ENCODE measurements at regions not wholly inside any gene's neighbourhood (a gene's known extent, or its start where the extent isn't known, plus 50 kb on each side); places are given as distances from the start of the nearest gene placed in this dataset.
"Not testable (repeated sequence)": the region's sequence is repeated elsewhere in the genome, so short reads cannot be mapped to it uniquely, and the experiment has no call there.

DNA sequence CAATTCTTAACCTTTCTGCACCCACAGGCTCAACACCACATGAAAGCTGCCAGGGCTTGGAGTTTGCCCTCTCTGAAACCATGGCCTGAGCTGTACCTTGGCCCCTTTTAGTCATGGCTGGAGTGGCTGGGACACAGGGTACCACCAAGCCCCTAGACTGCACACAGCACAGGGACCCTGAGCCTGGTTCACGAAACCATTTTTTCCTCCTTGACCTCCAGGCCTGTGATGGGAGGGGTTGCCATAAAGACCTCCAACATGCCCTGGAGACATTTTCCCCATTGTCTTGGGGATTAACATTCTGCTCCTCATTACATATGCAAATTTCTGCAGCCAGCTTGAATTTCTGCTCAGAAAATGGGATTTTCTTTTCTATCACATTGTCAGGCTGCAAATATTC, 113.4 kb downstream of the XPNPEP1 start:
- DNase-seq: not testable (repeated sequence)

DNA sequence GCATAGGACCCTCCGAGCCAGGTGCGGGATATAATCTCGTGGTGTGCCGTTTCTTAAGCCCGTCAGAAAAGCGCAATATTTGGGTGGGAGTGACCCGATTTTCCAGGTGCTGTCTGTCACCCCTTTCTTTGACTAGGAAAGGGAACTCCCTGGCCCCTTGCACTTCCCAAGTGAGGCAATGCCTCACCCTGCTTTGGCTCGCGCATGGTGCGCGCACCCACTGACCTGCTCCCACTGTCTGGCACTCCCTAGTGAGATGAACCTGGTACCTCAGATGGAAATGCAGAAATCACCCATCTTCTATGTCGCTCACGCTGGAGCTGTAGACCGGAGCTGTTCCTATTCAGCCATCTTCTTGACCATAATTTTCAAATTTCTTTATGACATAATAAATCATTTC, 122.1 kb downstream of the XPNPEP1 start:
- DNase-seq: not testable (repeated sequence)

DNA sequence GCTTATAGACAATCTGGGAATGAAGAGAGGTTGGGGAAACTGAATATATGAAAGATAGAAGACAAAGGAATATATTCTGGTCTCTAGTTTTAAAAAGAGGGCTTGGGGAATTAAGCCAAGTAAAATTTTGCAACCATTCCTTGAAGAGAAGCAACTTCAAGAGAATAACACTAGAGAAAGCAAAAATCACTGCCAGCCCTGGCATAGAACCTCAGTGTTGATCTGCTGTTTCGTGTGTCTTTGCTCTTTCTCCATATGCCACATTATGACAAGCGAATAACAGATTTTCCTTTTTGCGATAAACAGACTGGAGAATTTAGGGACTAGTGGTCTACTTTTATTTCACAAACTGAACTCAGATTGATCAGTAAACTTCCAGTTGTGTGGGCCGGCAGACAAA, 132.7 kb downstream of the XPNPEP1 start:
- DNase-seq: no peak

DNA sequence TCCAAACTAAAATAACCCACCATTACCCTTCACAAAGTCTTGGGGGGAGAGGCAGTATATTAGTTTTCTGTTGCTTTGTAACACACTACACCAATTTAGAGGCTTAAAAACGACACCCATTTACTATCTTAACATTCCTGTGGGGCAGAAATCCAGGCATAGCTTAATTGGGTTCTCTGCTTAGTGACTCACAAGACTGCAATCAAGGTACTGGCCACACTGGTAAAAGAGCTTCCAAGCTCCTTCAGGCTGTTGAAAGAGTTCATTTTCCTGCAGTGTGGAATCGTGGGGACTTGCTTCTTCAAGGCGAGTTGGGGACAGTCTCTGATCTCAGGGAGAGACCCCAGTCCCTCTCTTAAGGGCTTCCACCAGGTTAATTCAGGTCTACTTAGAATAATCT, 139.1 kb downstream of the XPNPEP1 start:
- no peak for DNase-seq

DNA sequence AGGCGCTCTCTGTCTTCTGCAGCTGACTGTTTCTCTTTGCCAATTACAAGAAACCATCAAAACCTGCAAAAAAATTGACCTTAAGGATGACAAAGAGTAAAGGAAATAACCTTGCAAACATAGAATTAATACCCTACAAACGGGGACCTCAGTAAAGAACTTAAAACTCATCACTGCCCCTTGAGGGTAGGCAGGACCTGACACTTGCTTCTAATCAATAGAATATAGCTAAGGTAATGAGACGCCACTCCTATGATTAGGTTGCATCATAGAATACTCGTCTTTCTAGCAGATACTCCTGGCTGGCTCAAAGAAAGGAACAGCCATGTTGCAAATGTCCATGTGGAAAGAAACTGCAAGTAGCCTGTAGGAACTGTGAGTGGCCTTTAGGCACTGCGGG, 140.0 kb downstream of the XPNPEP1 start:
- DNase-seq: no peak

DNA sequence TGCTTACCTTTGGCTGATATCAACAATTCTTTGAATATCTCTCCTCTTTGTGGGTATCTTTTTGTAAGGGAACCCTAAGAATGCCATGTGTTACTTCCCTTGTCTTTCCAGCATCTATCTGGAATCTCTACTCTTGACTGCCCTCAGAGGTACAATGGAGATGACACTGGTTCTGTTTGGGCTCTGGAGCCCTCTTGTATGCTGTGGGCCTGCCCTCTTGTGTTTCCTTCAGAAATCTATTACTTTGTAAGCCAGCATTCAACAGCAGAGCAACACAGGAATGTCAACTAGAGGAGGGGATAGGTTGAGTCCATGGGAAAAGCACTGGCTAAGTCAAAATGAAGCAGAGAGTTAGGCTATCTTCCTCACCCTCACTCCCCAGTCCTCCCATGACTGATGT, 142.3 kb downstream of the XPNPEP1 start:
- DNase-seq: no peak

DNA sequence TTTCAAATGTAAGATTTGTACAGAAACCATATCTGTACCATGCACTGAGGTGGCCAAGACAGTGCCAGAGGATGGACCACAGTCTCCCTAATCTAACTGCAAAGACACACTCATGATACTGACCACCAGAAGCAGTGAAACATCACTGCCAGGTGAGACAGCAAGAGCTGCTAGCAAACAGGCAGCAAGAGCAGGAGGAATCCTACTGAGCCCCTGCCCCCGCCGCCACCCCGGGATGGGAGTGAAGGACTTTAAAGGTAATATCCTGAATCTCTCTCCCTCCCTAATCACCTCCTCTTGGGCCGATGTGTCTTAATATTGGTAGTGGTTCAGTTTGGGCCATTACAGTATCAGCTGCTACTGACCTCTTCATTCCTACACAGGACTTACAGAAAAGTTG, 144.3 kb downstream of the XPNPEP1 start:
- DNase-seq: no peak

DNA sequence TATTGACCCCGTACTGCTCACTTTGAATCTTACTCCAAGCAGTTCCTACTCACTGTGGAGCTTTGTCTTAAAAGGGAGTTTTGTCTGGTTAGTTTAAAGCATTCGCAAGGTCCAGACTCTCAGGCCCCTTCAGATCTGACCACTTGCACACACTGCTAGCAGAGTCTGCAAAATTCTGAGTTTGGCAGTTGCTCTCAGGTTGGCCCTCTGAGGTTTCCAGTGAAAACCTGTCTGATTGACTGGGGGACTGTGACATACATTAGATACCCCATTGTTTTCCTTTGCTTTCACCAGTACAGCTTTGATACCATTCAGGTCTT, 149.2 kb downstream of the XPNPEP1 start:
- DNase-seq: no peak

DNA sequence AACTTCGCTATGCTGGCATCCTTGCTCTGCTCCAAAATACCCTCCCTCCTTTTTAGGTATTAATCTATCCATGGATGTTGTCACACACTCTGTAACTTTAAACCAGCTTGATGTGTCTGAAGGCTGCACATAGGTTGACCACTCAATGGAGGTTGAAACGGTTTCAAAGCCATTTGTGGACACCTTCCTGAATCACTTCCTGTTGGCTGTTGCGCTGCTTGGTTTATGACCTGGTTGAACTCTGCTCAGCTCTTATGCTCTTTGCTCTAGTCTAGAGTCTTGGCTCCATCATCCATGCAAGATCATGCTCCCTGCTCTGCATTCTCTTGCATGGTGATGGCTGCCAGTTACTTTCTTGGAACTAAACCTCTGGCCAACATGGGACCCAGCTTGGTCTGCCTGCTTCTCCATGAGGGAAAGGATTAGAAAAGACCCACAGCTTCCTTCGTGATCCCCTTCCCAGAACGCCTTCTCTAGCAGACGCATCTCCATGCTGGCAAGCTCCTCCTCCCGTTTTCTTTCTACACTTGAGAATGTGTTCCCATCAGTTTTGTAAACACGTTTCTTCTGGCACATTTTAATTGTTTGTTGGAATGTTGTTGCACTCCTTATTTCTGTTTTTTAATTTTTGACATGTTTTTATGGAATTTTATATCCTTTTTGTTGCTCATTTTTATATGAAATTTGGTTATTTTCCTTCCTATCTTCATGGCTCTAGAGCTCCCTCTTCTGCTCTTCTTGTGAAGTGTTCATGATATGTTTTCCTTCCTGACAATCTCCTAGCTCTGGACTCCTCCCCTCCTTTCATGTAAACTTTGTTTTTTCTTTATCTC, 149.8 kb downstream of the XPNPEP1 start:
- DNase-seq: peak; percentile 20

DNA sequence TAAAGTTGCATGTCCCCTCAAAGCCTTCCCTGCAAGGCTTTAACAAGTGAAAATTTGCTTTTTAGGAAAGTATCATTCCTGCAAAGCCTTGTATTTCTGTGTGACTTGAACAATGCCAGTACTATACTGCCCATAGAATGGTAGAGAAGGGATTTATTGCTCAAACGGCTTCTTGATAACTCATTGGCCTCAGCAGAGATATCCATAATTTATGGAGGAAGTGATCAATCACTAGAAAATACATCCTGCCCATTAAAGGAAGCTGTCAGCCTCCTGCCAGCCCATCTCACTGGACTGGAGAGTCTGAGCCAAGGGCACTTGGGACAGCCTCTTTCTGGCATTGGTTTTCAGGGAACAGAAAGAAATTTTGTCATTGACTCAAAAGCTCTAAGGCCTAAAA, 152.6 kb downstream of the XPNPEP1 start:
- no peak for DNase-seq

DNA sequence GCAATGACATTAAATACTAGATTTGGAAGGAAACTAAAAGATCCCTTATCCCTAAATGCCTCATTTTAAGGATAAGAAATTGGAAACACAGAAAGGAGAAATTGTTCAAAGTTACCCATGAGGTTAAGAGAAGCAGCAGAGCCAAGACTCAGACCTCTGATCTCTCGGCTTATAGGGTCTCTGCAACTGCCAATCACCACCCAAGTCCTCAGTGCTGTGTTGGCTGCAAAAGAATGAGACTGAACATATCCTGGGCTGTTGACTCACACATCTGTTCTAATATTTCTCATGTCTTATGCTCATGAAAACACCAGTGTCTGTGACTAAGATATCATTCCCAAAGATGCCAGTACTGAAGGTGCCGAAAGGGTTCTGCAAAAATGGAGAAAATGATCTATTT, 153.3 kb downstream of the XPNPEP1 start:
- no peak for DNase-seq

DNA sequence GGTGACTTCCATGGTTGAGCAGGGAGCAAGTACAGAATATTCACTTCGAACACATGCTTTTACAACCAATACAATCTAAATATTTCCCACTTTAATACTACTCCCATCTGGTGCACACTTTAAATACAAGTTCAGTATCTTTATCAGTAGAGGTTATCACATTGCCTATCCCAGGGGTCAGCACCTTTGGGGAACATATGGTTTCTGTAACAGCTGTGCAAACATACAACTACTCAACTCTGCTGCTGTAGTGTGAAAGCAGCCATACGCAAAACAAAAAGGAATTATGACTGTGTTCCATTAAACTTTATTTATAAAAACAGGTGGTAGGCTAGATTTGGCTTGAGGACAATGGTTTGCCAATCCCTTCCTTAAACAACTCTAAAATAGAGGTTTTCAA, 157.5 kb downstream of the XPNPEP1 start:
- DNase-seq: no peak

DNA sequence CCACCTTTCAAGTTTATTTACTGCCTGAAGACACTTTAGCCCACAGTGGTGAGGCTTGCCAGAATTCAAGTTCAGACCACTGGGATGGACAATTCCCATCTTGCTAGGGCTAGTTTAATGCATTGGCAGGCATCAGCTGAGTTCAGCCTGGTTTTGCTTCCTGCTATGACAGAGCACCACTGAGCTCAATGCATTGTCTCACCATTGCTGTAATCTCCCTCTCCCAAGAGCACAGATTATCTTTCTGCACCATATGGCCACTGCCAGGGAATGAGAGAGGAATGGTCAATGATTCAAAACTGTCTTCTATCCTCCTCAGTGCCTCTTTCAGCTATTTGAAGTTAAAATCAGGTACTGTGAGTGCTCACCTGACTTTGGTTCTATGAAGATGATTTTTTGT, 160.8 kb downstream of the XPNPEP1 start:
- DNase-seq: no peak

DNA sequence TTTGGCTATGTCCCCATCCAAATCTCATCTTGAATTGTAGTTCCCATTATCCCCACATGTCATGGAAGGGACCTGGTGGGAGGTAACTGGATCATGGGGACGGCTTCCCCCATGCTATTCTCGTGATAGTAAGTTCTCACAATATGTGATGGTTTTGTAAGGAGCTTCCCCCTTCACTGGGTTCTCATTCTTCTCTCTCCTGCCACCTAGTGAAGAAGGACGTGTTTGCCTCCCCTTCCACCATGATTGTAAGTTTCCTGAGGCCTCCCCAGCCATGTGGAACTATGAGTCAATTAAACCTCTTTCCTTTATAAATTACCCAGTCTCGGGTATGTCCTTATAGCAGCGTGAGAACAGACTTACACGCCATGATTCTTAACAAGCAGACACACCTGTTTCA, 165.6 kb downstream of the XPNPEP1 start:
- DNase-seq: not testable (repeated sequence)

DNA sequence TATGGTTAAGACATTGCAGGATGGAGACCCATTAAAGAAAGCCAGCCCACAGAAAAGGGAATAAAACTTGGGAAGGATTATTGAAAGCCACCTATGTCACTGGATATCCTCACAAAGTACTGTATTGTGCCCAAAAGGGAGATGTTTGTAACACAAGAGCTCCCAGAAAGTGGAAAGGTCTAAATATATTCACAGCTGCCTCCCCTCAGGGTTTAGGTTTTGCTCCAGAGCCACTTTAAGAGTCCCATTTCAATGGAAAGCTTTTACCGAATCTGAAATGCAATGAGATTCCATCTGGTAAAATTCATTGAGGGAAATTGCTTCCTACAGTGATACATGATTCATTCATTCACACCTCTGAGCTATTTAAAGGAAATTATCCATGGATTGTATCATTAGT, 176.4 kb downstream of the XPNPEP1 start:
- no peak for DNase-seq

DNA sequence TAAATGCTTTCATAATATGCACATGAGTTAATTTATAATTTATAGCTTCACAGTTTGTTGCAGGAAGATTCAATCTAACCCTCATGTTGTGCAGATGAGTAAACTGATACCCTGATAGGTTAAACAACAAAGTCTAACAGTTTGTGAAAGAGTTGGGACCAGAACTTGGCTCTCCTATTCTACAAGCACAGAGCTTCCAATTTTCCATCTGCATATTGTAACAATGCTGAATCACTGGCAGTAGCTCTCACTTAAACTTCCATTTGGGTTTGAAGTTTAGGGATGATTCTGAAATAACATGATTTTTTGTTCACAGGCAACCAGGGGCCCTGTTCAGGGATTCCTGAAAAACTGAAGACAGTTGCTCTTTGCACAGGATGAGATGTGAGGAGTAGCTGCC, 179.3 kb downstream of the XPNPEP1 start:
- no peak for DNase-seq

DNA sequence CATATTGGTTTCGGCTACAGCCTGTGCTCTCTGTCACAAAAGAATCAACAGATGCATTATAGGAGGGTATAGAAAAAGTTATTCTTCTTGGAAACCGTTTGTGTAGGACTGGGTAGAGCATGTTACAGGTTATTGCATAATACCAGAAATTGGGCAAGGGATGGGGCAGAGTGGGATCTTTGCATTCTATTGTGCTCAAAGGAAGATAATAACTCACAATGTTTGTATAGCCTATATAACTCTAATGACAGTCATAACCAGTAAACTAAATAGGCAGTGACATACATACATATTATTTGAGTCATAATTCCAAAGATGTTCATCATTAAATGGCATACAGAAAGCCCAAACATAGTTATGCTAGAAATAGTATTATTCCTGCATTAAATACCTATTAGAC, 179.7 kb downstream of the XPNPEP1 start:
- peak; percentile 9 for DNase-seq

DNA sequence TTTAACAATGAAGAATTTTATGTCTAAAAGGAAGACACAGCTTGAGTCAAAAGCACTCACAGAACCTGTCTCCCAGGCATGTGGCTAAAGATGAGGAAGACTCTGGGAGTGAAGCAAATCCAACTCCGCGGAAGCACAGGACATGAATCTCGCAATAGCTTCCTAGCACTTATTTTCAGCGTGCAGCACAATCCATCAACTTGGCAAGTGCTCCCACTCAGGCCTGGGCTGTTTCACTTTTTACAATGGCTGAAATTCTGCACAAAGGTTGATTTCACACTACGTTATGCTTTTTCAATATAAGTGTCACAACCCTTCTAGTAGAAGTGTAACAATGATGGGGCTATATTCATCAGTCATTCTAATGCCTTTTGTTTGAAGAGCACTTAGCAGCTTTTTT, 180.2 kb downstream of the XPNPEP1 start:
- DNase-seq: no peak

DNA sequence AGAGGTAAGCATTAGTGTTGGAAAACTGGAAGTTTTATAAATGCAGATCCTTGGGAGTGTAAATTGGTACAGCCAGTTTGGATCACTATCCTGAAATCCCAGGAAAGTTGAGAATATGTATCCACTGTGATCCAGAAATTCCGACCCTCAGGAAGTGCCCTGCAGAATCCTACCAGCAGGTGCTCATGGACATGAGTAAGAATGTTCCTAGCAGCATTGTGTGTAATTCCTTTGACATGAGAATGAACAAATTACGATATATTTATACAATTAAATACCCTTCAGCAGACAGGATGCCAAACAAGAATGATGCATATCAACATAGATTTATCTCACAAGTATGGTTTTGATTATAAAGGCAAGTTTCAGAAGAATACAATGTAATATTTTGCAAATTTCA, 181.6 kb downstream of the XPNPEP1 start:
- no peak for DNase-seq

DNA sequence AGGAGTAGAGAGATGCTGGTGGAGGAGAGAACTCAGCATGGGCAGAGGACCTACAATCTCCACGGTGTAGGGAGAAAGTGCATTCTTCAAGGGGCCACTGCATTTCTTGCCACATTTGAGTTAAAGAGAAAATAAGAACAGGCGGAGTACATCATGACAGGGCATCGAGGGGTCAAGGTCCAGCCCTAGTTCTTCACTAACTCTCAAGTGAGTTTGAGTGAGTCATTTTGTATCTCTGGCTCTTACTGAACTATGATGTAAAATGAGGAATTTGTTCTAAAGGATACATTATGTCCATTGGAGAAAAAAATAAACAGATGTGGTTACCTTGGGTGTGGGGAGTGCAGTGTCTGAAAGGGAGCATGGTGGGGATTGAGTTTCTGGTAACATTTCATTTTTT, 182.9 kb downstream of the XPNPEP1 start:
- no peak for DNase-seq

DNA sequence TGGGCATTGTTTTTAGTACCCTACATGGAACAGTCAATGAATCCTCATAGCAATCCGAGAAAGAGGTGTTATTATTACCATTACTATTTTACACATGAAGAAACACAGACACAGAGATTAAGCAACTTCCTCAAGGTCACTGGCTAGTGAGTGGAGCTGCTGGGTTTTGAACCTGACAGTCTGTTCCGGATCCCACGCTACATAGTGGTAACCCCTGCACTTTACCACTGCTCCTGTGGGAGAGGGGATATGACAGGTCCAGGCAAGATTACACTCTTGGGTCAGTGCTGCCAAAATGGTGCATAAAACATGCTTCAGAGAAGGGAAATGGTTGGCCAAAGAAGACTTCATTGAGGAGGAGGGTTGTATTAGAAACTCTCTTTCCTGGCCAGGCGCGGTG, 185.7 kb downstream of the XPNPEP1 start:
- DNase-seq: no peak

DNA sequence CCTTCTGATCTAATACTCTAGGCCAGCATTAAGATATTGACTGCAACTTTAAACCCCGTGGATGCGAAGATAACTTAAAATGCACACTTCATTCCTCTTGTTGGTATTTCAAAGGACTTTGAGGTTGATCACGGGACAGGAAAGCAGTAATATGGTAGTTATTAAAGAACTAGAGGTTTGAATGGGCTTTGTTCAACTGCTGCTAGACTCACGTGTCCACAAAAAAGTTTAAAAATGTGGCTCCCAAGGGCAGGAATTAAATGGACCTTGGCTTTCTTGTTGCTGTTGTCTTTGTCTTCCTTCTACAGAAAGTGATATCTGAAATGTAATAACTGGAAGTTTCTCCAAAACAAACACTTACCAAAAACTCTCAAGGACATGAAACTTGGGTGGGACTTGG, 186.3 kb downstream of the XPNPEP1 start:
- DNase-seq: no peak

DNA sequence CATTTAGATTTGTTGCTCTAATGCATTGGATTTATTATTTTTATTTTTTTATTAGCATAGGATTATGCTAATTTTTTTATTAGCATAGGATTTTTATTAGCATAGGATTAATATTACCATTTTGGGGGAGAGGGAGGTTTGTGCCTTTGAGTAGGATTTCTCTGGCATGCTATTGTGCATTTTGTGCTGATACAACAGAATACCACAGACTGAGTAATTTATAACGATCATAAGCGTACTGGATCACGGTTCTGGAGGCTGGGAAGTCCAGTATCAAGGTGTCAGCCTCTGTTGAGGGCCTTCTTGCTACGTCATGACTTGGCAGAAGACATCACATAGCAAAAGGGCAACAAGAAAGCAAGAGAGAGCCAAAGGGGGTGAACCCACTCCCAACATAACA, 187.5 kb downstream of the XPNPEP1 start:
- no peak for DNase-seq

DNA sequence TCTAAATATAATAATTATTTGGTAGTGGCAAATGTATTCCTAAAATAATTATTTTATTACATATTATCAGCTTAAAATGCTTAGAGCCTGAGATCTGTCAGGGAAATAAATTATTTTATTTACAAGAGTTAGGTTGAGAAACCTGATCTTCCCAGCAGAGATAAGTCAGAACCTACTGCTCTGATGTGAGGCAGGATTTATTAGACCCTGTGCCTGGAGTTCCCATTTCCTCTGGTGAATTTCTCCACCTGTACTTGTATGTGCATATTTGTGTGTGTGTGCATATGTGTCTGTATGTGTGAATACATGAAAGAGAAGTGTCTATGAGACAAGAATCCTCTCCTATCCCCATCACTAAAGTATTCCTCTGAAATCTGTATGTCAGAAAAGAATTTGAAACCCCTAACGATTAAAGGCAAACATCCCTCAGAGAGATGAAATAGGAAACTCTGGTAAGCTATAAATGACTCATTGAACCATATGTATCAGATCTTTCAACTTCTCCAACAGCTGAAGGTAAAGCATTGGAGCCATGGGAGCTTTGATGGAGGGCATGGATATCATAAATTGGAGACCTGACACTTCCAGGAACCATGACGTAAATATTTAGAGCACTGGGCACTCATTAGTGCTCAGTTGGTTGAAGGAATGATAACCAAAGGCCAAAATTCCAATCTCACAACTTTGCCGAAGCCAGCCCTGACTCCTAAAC, 190.9 kb downstream of the XPNPEP1 start:
- DNase-seq: no peak

DNA sequence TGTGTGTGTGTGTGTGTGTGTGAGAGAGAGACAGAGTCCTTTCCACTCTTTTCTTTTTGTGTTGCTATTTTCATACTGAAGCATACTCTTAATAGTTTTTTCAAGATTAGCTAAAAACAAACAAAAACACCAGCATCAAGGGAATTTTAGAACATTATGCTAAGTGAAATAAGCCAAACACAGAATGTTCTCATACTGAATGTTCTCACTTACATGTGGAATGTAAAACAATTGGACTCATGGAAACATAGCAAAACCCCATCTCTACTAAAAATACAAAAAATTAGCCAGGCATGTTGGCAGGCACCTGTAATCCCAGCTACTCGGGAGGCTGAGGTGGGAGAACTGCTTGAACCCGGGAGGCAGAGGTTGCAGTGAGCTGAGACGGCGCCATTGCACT, 193.4 kb downstream of the XPNPEP1 start:
- DNase-seq: not testable (repeated sequence)

Measured in NCI-H69 (cell line).